ENCODE measurements at regions not wholly inside any gene's neighbourhood (a gene's known extent, or its start where the extent isn't known, plus 50 kb on each side); places are given as distances from the start of the nearest gene placed in this dataset.

GRCh38 chr2:183427558-183427957 lies 303.3 kb downstream of the NUP35 start:
- no peaks in the 10 kb centered on the region for H3K27me3 ChIP-seq (ENCODE audit: control insufficient read depth in 2 of 2, insufficient read depth in 2 of 2, low read length in 2 of 2)
- POLR2A ChIA-PET: no interaction called here
- H3K9ac ChIP-seq (replicated peaks; ENCODE audit: extremely low read depth, insufficient read depth, low read length): no peak overlapping the region
- H3K27ac ChIP-seq (ENCODE audit: insufficient read depth, low read depth, low read length): no peak overlapping the region
- dilution Hi-C loops (cut with MboI; ENCODE audit: extremely low pct_ligation_motif_present, low sequenced_read_pairs): no loop called here
- no TSS peak for BruUV-seq (replicated peaks)
- no peak overlapping the region for H3K4me3 ChIP-seq (replicated peaks in 1 of 3; ENCODE audit: insufficient read depth in 1 of 3, low read depth in 1 of 3, low read length in 3 of 3)
- no peak overlapping the region for H3K4me2 ChIP-seq (ENCODE audit: insufficient read depth, low read length)
- CTCF ChIA-PET: no interaction called here
- TF ChIP-seq MYC (IDR thresholded peaks at IDR 0.05; ENCODE audit: low read depth, low read length) (no peak), POLR2AphosphoS5 (IDR thresholded peaks at IDR 0.05; ENCODE audit: insufficient read depth, low read depth, low read length) (no peak), GATA2 (IDR thresholded peaks at IDR 0.05; ENCODE audit: insufficient read depth, insufficient read length, low read depth, low read length) (no peak), JUN (IDR thresholded peaks at IDR 0.05; ENCODE audit: borderline replicate concordance, insufficient read depth, insufficient read length, low read depth) (no peak), EZH2 (IDR thresholded peaks at IDR 0.05; ENCODE audit: borderline replicate concordance, low read depth, low read length, severe bottlenecking) (no peak), MAX (IDR thresholded peaks at IDR 0.05; ENCODE audit: insufficient read depth, insufficient read length) (no peak), FOS (IDR thresholded peaks at IDR 0.05; ENCODE audit: borderline replicate concordance, insufficient read depth, low read length) (no peak), POLR2A (IDR thresholded peaks at IDR 0.05; ENCODE audit: low read depth, low read length) (no peak)
- TF ChIP-seq, protein P1, sequence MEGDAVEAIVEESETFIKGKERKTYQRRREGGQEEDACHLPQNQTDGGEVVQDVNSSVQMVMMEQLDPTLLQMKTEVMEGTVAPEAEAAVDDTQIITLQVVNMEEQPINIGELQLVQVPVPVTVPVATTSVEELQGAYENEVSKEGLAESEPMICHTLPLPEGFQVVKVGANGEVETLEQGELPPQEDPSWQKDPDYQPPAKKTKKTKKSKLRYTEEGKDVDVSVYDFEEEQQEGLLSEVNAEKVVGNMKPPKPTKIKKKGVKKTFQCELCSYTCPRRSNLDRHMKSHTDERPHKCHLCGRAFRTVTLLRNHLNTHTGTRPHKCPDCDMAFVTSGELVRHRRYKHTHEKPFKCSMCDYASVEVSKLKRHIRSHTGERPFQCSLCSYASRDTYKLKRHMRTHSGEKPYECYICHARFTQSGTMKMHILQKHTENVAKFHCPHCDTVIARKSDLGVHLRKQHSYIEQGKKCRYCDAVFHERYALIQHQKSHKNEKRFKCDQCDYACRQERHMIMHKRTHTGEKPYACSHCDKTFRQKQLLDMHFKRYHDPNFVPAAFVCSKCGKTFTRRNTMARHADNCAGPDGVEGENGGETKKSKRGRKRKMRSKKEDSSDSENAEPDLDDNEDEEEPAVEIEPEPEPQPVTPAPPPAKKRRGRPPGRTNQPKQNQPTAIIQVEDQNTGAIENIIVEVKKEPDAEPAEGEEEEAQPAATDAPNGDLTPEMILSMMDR (IDR thresholded peaks at IDR 0.05; ENCODE audit: extremely low read depth in 1 of 2, insufficient read depth in 1 of 2, low read depth in 1 of 2, low read length in 2 of 2): no peak
- no peak for DNase-seq (ENCODE audit: low read depth, low spot score)
- no peaks in the 10 kb centered on the region for H3K36me3 ChIP-seq (ENCODE audit: control insufficient read depth in 2 of 2, extremely low read depth in 1 of 2, insufficient read depth in 2 of 2, low read length in 2 of 2)
- no peaks in the 10 kb centered on the region for H3K79me2 ChIP-seq (ENCODE audit: control insufficient read depth, insufficient read depth, low read length)
- H3K4me1 ChIP-seq (ENCODE audit: control insufficient read depth, extremely low read depth, insufficient read depth, low read length): no peaks in the 10 kb centered on the region
- H2AFZ ChIP-seq (ENCODE audit: low read depth, low read length): no peak overlapping the region
- H3K9me3 ChIP-seq (replicated peaks; ENCODE audit: control insufficient read depth, insufficient read depth, low read length): no peaks in the 10 kb centered on the region
- H3K9me1 ChIP-seq (replicated peaks; ENCODE audit: control insufficient read depth, extremely low read depth, insufficient read depth, low read length): no peaks in the 10 kb centered on the region
- intact Hi-C loops (cut with micrococcal nuclease): no loop called here
- no peak for FAIRE-seq
- no peaks in the 10 kb centered on the region for H4K20me1 ChIP-seq (replicated peaks; ENCODE audit: control insufficient read depth, extremely low read depth, insufficient read depth, low read length)

Data from endothelial cell of umbilical vein (primary cell).